GM21529 (cell line): ENCODE measurements at regions not wholly inside any gene's neighbourhood (a gene's known extent, or its start where the extent isn't known, plus 50 kb on each side); places are given as distances from the start of the nearest gene placed in this dataset.

ENCODE experiments used
- ATAC-seq: cut with Tn5 transposase; IDR thresholded peaks from one replicate; pipeline ENCODE4 v1.9.1; 2021; ENCODE audit not compliant: unreplicated experiment

- ATAC-seq: no peak
Measured at GRCh38 chr5:66459728-66460127, 136.5 kb upstream of the MAST4 start.

GRCh38 chr5:66467564-66467963 lies 128.6 kb upstream of the MAST4 start:
- no peak for ATAC-seq

- no peak for ATAC-seq
Measured at GRCh38 chr5:66469684-66470083, 126.5 kb upstream of the MAST4 start.

DNA sequence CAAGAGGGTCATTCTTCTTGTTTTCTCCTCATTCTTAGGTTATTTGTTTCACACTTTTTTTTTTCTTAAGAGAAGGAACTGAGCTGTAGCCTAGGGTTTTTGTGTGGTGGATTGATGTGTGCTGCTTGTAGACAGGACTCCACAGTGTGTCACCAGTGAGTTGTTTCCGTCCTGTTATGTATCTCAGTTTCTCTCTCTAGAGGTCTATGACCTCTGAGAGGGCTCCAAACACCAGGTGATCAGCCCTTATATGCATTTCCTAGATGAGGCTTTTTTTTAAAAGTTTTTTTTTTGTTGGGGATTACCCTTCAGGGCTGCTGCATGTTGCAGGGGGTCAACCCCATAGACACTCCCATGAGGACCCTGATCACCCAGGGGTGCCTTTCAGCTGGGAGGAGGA lies 124.2 kb upstream of the MAST4 start:
- no peak for ATAC-seq

DNA sequence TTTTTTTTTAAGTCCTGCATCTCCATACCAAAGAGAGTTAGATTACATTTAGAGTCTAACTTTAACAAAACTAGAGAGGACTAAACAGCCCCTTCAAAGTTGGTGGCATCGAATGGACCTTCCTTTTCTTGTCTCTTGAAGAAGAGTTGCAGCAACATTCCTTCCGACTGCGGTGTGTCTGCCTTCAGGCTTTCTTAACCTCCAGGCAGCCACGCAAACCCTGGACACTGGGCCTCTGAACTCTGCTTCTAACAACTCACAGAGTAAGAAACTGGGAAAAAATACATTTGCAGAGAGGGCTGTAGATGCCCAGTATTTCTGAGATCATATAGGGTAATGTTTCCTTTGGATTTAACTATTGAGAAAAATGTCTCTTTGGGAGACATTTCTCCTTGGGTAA lies 120.5 kb upstream of the MAST4 start:
- ATAC-seq: no peak

DNA sequence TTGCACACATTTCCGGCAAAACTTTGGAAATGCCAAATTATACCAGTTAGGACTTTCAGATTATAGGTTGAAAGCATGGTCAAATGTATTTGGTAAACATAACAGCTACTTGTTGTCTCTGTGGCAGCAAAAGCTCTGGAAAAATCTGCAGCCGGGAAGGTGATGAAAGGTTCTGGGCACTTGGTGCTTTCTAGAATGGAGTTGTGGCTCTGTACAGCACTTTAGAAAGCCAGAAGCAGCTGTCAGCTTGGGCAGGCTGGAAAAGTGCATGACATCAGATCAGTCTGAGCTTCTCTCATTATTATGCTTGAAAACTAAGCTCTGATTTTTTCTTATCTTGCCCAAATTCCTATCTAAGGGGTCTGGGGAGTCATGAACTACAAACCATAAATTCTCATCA lies 118.6 kb upstream of the MAST4 start:
- no peak for ATAC-seq

DNA sequence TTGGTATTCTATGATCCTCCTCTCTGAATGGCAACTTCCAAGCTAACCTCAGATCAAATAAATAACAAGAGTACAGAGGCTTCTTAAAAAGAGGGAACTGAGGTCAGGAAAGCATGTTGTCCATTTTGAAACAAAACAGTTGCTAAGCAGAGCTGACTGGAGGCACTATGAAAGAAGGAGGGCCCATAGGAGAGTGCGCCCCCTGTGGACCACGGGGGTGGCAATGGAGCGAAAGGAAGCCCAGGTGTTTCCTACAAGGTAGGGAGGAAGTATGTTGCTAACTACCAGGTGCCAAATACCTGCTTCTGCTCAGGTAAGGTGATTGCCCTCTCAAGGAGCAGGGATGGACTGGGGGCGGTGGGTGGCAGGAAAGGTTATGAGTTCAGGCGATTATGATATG lies 101.8 kb upstream of the MAST4 start:
- ATAC-seq: no peak

DNA sequence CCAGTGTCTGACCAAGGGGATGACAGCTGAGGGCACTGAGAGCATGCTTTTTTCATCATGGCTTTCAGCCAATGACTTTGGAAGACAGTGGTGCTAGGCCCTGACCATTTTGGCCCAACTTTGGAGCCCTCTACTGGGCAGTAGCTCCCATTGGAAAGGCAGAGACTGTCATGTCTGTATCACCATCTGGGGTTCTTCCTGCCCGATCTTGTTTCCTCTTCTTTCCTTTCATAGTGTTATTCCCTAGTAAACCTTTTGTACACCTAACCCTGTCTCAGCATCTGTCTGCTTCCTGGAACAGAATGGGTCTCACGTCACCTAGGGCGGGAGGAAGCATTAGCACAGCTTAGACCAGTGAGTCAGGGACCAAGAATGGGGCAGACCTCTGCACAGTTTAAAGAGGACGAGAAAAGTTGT lies 97.4 kb upstream of the MAST4 start:
- ATAC-seq: no peak

- no peak for ATAC-seq
Measured at GRCh38 chr5:66503203-66503789, 92.9 kb upstream of the MAST4 start.

GRCh38 chr5:66507106-66507505 lies 89.1 kb upstream of the MAST4 start:
- no peak for ATAC-seq

- ATAC-seq: no peak
Measured at GRCh38 chr5:66511491-66511890, 84.7 kb upstream of the MAST4 start.

DNA sequence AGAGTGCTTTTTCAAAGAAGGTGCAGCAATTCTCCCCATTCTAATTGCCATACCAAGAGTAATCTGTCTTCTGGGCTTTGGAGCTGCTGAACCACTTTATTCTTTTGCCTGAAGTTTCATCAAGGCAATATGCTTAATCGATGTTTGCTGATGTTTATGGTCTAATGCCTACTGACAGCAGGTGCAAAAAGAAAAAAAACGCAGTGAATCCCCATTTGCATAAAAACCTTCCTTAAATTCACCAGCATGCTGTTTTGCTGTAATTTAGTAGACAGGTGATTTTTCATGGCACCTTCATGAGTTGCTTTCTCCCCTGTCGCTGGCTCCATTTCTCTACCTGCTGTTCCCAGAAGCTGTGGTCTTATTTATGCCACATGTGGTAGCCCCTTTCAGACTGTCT lies 83.1 kb upstream of the MAST4 start:
- no peak for ATAC-seq

GRCh38 chr5:66515209-66515608 lies 81.0 kb upstream of the MAST4 start:
- no peak for ATAC-seq

DNA sequence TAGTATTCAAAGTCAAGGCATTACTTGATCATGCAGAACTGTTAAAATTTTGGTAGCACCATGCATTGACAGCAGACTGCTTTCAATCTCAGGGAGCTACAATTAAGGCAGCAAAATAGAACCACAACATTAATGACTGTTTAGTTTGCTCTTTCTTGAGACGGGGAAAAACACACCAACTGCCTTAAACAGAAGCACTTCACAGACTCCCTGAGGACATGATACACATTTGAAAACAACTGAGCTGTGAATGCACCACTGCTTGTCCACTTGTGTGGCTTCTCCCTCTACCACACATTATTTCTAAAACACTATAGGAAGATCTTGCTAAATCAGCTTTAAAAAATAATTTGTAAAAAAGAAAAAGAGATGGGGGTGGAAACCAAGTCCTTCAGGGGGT lies 79.6 kb upstream of the MAST4 start:
- no peak for ATAC-seq

DNA sequence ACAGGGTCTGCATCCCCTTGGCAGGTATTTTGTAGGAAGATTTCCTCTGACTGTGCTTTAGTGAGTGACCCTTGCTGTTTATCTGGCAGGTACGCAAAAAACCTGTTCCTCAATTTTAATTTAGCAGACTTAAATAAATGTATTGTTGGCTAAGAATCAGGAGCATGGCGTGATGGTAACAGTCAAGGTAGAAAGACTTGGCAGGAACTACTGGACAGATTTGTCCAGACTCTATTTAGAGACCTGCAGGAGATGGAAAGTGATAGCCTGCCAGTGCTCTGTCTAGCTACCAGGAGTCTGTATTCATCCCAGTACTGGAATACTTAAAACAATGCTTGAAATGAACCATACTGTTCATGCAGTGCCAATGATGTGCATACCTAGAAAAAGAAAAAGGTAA lies 78.8 kb upstream of the MAST4 start:
- no peak for ATAC-seq

DNA sequence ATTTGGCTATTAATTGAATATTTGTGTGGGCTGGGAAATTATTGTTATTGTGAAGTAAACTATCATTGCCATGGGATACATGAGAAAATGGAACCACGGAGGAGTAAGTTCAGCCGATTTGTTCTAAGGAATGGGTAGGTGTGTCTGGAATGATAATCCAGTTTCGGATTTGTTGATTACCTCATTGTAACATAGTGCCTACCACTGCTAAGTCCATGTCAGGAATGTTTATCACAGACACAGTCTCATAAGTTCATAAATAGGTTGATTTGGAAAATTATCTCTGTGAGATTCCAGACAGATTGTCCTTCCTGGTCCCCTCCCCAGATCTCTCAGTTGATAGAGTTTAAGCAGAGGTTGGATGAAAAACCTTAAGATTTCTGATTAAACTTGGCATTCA lies 78.1 kb upstream of the MAST4 start:
- no peak for ATAC-seq

DNA sequence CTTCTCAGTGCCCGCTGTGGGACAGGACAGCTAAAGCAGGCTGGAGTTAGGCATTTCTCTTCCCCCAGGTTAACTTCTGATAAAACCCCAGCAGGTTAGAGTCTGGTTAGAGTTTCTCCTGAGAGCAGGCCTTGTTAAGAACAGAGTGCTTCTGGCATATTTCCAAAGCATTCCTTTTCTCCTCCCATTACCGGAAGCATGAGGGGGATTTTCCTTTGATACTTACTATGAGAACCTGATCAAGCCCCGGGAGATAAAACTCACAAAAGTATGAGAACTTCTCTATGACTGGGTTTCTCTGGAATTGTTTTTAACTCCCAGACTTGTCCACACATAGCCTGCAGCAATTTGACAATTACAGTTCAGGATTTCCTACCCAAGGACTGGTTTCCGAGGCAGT lies 77.4 kb upstream of the MAST4 start:
- ATAC-seq: no peak

DNA sequence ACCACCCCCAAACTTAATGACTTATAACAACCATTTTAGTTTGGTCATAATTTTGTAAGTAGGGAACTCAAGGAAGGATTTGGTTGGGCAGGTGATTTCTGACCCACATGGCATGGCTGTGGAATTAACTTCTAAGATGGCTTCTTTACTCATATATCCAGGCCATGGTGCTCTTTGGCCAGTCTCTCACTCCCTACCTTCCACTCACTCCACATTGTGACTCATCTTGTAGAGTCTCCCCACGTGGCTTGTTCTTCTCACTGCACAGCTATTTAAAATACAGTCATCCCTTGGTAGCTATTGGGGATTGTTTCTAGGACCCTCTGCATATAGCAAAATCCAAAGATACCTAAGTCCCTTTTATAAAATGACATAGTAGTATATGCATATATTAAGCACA lies 76.6 kb upstream of the MAST4 start:
- ATAC-seq: no peak

DNA sequence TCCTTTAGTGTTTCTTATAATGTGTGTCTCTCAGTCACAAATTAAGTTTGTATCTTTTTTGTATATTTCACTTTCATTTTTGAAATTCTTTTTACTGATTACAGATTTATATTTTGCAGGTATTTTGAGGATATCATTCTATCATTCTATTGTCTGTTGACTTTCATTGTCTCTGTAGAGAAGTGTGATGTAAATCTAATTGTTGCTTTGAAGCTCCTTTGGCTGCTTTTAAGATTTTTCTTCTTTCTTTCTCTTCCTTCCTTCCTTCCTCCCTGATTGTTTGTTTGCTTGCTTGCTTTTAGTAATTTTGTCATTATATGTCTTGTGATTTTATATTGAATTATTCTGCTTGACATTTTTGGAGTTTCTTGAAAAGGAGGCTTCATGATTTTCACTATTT lies 75.3 kb upstream of the MAST4 start:
- no peak for ATAC-seq

DNA sequence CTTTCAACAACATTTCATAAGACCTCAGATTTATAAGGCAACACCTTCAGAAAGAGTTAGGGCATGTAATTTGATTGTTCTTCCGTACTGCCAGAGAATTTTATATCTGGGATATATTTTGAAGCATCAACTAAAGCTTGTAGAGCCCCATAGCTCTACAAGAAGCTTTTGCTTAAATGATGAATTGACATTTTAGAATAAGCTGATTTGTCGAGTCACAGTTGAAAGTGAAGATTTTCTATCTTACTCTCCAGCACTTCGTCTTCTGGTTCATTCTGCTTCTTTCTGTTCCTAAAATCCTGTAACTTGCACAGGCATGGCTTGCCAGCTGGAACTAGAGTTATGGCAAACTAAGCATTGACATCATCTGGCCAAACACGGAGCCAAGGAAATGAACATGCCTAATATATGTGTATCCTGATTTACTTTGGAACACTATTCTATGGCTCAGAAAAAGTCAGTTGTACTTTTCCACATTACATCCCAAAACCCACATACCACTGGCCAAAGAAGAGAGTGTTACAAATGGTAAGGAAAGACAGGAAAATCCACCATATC lies 68.6 kb upstream of the MAST4 start:
- ATAC-seq: no peak

DNA sequence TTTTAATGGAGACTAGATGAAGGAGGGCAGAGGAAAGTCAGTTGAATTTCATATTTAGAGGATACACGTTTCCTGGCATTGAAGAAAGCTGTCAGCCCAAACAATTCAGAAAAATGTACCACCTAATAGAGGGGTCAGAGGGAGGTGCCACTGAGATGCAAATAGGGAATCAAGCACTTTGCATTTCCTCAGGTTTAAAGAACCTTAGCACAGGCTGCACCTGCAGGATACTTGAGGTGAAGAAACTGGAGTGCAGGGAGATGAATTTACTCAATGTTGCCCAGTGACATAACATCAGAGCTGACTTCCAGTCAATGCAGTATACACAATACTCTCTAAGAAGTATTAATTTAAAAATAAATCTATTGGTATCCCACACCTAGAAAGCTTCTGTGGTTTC lies 67.0 kb upstream of the MAST4 start:
- ATAC-seq: no peak

- no peak for ATAC-seq
Measured at GRCh38 chr5:66529704-66530103, 66.5 kb upstream of the MAST4 start.

DNA sequence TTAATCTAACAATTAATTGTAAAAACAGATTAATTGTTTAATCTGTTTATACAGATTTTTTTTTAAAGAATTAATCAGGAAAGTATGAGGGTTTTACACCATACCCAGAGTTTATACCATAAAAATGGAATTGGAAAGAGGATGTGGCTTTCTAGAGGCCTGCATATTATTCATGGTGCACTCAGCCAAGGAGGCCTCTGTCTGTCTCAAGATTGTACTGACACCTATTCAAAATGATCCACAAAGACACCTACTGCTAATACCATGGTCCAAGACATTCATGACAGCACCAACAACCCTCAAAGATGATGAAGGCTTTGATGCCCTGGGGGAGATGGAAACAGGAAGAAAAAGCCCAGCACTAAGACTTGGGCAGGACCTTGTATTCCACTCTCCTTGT lies 58.1 kb upstream of the MAST4 start:
- ATAC-seq: no peak
